ENCODE measurements at regions not wholly inside any gene's neighbourhood (a gene's known extent, or its start where the extent isn't known, plus 50 kb on each side); places are given as distances from the start of the nearest gene placed in this dataset.

DNA sequence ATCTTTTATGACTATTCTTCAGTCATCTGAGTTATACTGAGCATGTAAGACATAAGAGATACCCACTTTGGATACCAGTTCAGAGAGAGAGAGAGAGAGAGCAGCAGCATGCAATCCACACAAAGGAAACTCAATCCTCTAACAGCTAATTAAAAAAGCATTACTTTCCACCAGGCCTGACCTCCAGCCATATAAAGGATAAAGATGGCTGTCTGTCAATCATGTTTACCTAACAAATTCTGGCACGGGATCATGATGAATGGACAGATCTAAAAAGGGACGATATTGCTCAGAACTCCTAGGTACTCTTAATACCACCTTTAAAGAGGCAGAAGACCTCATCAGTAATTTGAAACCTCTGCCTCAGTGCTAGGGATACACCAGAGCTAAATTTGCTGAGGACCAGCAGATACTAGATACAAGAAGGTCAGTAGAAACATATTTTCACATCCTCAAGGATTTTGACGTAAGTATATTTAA, 159.2 kb downstream of the RPS12 start:
- TF ChIP-seq, protein P1, sequence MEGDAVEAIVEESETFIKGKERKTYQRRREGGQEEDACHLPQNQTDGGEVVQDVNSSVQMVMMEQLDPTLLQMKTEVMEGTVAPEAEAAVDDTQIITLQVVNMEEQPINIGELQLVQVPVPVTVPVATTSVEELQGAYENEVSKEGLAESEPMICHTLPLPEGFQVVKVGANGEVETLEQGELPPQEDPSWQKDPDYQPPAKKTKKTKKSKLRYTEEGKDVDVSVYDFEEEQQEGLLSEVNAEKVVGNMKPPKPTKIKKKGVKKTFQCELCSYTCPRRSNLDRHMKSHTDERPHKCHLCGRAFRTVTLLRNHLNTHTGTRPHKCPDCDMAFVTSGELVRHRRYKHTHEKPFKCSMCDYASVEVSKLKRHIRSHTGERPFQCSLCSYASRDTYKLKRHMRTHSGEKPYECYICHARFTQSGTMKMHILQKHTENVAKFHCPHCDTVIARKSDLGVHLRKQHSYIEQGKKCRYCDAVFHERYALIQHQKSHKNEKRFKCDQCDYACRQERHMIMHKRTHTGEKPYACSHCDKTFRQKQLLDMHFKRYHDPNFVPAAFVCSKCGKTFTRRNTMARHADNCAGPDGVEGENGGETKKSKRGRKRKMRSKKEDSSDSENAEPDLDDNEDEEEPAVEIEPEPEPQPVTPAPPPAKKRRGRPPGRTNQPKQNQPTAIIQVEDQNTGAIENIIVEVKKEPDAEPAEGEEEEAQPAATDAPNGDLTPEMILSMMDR (IDR thresholded peaks at IDR 0.05; ENCODE audit: insufficient read depth, low read length): no peak
- TF ChIP-seq POLR2AphosphoS5 (IDR thresholded peaks at IDR 0.05; ENCODE audit: low read depth): no peak

Data from HL-60 (cell line).